ENCODE measurements at regions not wholly inside any gene's neighbourhood (a gene's known extent, or its start where the extent isn't known, plus 50 kb on each side); places are given as distances from the start of the nearest gene placed in this dataset.

DNA sequence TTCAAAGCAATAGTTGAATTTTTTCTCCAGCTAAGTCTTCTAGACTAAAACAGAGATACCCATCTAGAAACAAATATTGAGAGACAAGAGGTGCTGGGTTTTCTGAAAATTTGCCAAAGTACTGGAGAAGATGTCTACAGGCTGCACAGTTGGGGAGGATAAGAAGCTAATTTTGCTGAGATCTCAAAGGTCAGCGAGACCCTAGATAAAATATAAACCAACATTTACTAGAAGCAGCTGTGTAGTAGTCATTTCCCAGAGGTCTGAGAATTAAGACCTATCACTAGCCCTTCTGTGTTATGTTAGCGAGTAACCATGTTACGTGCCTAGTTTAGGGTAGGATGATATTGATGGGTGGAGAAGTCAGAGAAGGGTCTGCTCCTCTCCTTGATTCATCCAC lies 208.5 kb upstream of the TNC start:
- DNase-seq (ENCODE audit: low read depth), result no peak
- no peak overlapping the region for H3K4me3 ChIP-seq (ENCODE audit: low read length)
- TF ChIP-seq, protein P1, sequence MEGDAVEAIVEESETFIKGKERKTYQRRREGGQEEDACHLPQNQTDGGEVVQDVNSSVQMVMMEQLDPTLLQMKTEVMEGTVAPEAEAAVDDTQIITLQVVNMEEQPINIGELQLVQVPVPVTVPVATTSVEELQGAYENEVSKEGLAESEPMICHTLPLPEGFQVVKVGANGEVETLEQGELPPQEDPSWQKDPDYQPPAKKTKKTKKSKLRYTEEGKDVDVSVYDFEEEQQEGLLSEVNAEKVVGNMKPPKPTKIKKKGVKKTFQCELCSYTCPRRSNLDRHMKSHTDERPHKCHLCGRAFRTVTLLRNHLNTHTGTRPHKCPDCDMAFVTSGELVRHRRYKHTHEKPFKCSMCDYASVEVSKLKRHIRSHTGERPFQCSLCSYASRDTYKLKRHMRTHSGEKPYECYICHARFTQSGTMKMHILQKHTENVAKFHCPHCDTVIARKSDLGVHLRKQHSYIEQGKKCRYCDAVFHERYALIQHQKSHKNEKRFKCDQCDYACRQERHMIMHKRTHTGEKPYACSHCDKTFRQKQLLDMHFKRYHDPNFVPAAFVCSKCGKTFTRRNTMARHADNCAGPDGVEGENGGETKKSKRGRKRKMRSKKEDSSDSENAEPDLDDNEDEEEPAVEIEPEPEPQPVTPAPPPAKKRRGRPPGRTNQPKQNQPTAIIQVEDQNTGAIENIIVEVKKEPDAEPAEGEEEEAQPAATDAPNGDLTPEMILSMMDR (conservative IDR thresholded peaks at IDR 0.05; ENCODE audit: low read depth, low read length), result no peak

DNA sequence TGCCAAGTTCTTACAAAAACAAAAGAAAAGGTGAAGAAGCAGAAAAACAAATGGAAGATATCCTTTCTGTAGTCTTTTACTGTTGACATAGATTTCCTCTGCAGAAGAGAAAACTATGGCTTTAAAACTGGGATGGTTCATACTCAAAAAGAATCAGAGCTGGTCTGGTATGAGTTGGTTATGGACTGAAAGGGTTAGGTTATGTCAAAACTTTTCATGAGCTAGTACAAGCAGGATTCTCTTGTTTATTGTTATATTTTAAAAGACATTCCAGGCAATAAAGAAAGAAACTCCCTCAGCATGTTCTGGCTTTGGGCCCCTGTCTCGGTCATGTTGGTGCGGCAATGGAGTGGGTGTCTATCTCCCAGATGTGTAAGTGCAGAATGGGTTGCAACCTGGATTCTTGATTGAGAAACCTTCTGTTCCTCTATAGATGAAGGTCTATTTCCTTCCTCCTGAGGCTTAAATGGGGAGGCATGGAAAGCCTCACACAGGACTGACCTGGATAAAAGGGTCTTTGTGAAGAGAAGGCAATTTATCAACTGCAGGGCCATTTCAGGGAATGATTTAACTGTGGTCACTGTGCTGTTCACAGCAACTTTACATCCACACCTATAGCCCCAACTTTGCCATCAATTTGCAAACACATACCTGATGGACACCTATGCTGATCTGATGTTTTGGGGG lies 209.6 kb upstream of the TNC start:
- no peak for DNase-seq (ENCODE audit: low read depth)
- H3K4me3 ChIP-seq (ENCODE audit: low read length), result no peak overlapping the region
- TF ChIP-seq, protein P1 (conservative IDR thresholded peaks at IDR 0.05; ENCODE audit: low read depth, low read length), result no peak

DNA sequence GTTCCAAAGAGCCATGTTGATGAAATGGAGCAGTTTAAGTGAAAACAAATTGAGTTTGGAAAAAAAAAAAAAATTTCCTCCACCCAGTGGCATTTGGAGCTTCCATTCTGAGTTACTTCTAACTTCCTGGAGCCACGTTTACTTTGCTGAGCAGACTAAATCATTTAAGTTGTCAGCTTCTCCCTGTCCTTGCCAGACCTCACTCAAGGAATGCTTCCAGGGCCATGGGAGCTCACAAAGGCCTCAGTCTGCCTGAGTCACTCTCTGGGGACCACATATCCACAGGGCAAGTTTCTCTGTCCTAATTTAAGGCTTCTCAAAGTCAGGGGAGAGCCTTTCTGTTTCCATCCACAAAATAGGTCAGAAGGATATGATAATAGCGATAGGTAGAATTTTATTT lies 210.3 kb upstream of the TNC start:
- no peak overlapping the region for H3K4me3 ChIP-seq (ENCODE audit: low read length)
- DNase-seq (ENCODE audit: low read depth), result no peak
- TF ChIP-seq, protein P1 (conservative IDR thresholded peaks at IDR 0.05; ENCODE audit: low read depth, low read length), result no peak

DNA sequence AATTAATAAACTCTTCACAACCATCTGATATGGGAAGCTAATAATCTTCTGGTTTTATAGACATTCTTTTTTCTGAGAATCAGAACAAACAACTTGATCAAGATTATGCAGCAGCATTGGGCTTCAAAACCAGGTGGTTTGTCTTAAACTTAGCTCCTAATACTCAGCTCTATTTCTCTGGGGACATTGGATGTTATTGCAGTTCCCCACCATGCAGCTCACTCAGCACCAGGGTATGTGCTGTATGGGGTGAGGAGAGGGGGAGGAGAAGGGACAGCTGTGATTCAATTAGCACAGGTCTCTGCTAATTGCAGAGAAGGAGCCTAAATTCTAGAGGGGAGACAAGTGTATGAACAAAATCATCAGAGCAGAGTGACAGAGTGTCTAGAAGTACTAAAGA lies 210.7 kb upstream of the TNC start:
- no peak for DNase-seq (ENCODE audit: low read depth)
- TF ChIP-seq, protein P1 (conservative IDR thresholded peaks at IDR 0.05; ENCODE audit: low read depth, low read length), result no peak
- no peak overlapping the region for H3K4me3 ChIP-seq (ENCODE audit: low read length)

DNA sequence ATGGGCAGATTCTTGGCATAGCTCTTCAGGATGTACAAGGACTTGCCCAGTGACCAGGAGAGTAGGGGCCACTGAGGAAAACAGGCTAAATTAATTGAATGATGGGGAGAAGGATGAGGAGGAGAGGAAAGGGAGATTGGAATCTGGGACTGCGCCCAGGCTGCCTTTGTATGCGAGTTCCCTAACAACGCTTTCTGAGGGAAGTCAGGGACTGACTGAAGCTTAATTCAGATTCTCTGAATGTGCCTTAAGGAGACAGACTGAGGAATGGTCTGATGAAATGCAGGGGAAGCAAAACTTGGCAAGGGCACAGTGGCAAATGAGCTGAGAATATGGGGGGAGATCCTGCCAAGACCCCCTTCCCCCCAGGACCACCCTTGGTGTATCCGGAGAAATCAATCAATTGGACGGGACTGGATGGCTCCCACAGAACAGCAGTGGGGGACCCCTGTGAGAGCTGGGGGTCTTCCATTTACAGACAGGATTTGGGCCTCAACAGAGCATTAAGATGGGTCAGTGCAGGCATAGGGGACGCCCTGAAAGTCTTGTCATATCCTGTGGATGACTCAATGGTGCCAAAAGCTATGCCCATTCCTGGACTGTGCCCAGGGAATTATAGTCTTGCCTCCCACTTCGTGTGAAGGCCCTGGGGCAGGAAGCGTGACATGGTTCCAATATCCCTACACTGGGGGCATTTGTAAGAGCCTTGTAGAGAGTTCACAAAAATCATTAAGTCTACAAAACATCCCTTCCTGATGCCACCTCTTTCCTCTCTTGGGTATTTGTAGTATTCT lies 215.5 kb upstream of the TNC start:
- TF ChIP-seq, protein P1 (conservative IDR thresholded peaks at IDR 0.05; ENCODE audit: low read depth, low read length), result no peak
- DNase-seq (ENCODE audit: low read depth), result no peak
- H3K4me3 ChIP-seq (ENCODE audit: low read length), result no peak overlapping the region

DNA sequence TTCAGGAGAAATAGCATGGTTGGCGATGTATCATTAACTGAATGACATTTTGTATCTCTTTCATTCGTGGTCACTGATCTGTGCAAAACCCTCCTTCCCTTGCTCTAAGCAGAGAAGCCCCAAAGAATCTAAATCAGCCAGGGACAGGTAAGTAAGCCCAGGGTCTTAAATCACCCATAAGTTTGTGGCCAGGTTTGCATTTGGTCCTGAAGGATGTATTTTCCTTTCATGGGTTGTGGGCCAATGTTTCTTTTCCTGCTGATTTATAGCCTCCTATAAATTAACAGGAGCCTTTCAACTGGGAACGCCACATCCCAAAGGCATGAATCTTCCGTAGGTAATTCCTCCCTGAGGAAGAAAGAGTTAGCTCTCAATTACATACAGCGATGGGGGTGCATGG lies 217.5 kb upstream of the TNC start:
- no peak for DNase-seq (ENCODE audit: low read depth)
- TF ChIP-seq, protein P1 (conservative IDR thresholded peaks at IDR 0.05; ENCODE audit: low read depth, low read length), result no peak
- H3K4me3 ChIP-seq (ENCODE audit: low read length), result no peak overlapping the region

DNA sequence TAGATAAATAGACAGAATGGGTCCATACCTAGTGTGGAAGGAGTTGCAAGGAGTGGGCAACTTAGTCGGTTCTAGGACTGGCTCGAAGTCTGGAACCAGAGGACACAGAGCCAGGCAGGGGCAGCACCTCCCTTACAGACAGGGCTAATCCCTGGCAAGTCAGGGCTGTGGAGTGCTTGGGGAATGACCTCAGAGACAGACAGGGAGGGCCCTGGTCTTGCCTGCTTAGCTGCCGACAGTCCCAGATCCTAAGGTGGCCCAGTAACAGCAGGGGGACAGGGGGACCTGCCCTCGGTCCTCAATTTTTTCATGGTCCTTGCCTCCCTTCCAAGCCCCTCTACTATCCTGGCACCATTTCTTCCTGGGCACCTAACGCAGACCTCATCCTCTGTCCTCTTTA lies 222.4 kb upstream of the TNC start:
- TF ChIP-seq, protein P1 (conservative IDR thresholded peaks at IDR 0.05; ENCODE audit: low read depth, low read length), result no peak
- no peak overlapping the region for H3K4me3 ChIP-seq (ENCODE audit: low read length)
- DNase-seq (ENCODE audit: low read depth), result no peak

All from retinal pigment epithelial cell (primary cell).